ENCODE measurements at regions not wholly inside any gene's neighbourhood (a gene's known extent, or its start where the extent isn't known, plus 50 kb on each side); places are given as distances from the start of the nearest gene placed in this dataset.
A peak's percentile ranks its signal among the peaks of the same experiment; 100 is the strongest.

- DNase-seq = peak in 1 of 2 experiments; percentile 24
Measured at GRCh38 chr17:6323626-6324356, 111.1 kb downstream of the AIPL1 start.

DNA sequence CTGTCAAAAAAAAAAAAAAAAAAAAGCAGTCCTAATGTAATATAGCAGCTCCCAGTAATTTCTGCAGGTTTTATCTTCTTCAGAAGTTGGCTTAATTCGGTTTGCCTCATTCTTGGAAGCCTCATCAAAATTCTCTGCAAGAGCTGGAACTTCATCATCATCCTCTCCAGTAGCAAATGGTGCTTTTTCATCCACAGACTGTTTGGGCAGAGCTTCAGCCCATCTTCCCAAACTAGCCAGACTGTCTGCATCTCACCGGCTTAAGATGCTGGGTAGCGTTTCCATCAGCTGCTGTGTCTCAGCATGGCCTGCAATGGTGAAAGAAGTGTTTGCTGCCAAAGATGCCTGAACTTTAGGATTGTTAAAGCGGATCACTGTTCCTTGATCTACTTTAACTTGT, 112.6 kb downstream of the AIPL1 start:
- no peak for DNase-seq

DNA sequence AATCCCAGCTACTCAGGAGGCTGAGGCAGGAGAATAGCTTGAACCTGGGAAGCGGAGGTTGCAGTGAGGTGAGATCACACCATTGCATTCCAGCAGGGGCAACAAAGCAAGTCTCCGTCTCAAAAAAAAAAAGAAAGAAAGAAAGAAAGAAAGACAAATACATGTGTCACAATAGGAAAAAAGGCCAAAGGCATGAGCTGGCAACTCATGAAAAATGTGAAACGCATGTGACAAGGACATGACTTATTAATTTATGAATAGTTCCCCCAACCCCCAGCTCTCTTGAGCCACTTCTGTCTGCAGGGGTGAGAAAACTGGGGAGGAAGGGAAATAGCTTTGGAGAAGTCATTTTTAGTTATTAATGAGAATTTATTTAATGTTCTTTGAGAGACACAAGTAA, 120.6 kb downstream of the AIPL1 start:
- no peak for DNase-seq

DNA sequence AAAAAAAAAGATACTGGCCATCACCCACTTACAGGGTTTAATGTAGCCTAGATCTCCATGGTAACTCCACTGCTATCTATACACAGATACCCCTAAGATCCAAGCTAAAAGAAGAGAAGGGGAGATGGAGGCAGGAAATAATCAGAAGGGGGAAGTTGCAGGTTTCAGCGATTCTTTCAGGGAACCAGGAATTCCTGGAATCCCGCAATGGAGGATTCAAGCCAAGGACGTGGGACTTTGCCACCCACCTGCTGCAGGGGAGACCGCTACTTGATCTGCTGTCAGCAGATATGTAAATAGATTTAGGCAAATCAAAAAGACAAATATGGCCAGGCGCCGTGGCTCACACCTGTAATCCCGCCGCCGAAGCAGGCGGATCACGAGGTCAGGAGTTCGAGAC, 121.1 kb downstream of the AIPL1 start:
- DNase-seq = no peak

DNA sequence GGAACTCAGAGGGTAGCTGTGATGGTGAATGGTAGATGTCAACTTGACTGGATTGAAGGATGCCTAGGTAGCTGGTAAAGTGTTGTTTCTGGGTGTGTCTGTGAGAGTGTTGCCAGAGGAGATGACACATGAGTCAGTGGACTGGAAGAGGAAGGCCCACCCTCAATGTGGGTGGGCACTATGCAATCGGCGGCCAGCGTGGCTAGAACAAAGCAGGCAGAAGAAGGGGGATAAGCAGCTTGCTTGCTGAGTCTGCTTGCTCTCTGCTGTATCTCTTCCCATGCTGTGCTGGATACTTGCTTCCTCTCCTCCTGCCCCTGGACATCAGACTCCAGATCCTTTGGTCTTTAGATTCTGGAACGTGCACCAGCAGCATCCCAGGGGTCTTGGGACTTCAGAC, 128.1 kb downstream of the AIPL1 start:
- DNase-seq = no peak

GRCh38 chr17:6305613-6306360, 129.1 kb downstream of the AIPL1 start:
- DNase-seq = no peak

DNA sequence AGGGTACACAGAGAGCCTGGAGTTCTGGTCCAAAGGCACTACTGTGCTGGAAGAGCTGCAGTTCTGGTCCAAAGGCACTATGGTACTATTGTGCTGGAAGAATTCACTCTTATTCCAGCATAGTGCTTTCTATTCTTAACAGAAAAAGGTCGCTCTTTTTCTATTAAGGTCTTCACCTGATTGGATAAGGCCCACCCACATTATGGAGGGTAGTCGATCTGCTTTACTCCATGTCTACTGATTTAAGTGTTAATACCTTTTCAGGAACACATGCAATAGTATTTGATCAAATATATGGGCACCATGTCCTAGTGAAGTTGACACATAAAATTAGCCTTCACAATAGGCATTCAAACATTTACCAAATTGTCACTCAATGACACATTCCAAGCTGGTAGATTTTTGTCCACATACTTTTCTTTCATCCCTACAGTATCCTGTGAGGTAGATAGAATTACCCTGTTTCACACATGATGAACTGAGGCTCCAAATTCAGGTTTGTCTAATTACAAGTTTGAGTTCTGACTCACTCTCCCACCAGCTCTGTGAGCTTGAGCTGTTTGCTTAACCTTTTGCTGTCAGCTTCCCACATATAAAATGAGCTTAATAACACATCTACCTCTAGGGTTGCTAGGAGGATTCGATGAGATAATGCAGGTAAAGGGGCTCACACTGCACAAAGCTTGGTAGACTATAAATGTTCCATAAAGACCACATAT, 129.9 kb downstream of the AIPL1 start:
- no peak for DNase-seq

- no peak for DNase-seq
Measured at GRCh38 chr17:6303664-6304063, 131.3 kb downstream of the AIPL1 start.

GRCh38 chr17:6299275-6299674, 135.6 kb downstream of the AIPL1 start:
- DNase-seq = no peak

- no peak for DNase-seq
Measured at GRCh38 chr17:6297960-6298359, 137.0 kb downstream of the AIPL1 start.

DNA sequence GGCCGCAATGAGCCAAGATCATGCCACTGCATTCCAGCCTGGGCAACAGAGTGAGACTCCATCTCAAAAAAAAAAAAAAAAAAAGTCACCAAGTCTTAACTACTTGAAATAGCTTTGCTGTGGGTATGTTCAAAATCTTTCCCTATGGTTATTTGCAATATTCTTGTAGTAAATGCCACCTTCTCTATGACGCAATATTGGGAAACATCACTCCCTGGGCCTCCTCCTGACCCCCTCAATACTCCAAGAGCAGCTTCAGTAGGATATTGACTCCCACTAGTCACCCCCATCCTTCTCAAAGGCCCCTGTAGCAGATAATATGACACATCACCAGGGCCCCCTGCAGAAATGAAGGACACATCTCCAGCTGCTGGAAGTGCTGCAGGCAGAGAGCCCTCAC, 137.8 kb downstream of the AIPL1 start:
- DNase-seq = no peak

DNA sequence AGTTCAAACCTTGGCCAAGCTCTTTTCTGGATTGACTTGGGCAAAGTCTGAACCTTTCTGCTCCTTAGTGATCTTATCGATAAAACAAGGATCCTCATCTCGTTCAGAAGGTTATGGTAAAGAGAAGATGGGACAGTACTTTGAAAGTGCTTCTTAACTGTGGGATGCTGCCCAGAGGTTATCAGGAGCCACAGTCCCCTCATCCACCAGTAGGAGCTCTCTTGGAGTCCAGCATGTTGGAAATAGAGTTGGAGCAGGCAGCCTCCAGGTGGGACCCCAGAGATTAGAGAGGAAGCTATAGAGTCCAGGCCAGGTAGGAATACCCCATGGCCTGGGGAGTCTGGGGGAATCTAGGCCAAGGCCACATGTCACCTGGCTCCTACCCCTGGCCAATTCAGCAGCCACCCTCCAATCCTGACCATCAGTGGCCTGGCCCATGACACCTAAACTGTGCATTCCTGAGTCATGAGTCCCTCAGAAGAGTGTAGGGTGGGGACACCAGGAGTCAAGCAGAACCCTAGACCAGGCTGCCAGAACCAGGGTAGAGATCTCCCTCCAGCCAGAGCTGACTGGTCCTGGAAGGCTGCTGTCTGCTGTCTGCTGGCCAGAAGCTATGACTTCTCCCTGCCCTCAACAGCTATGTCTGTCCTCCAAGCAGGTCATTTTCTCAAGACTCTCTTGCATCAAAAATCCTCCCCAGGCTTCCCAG, 144.3 kb downstream of the AIPL1 start:
- no peak for DNase-seq

DNA sequence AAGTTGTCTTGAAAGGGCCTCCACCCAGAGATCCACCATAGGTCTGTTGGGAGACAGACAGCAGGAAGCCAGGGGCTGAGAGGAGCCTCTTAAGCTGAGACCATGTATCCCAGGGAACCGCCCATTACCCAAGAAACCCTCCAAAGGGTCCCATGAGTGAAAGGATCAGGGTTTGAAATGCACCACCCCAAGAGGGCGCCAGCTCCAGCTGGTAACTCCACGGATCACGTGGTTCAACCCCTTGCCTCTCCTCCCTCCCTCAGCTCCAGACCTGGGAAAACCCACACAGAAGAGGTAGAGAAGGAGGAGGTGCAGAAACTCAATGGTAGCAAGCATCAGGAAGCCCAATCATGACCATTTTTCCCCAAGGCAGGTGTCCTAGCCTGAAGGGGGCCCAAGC, 148.7 kb downstream of the AIPL1 start:
- no peak for DNase-seq

DNA sequence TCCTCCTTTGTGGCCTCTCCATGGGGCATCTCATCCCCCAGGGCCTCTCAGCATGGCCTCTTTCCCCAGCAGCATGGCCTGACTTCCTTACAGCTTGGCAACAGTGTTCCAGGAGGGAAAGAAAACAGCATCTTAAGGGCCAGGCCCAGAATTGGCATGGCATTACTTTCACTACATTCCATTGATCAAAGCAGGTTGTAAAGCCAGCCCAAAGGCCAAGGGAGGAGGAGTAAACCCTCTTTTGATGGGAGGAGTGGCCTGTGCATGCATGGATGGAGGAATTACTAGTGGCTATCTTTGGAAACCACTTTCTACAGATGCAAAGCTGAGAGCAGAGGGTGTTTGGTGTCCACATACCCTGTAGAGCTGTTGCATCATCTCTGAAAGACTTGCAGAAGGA, 149.4 kb downstream of the AIPL1 start:
- DNase-seq = no peak

DNA sequence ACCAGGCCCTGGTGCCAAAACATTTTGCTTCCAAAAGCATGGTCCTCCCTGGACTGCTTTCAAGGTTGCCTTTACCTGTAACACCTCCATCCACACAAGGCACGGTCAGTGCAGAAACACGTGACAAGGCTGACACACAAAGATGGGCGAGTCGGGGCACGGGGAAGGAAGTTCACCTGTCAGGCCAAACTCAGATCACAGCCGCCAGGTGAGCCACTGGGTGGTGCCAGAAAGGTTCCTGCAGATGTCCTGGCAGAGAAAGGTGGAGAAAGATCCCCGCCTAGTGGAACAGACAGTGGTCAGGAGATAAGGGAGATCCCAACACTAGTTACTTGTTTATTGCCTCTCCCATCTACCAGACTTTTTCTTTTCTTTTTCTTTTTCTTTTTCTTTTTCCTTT, 155.3 kb downstream of the AIPL1 start:
- no peak for DNase-seq

- no peak for DNase-seq
Measured at GRCh38 chr17:6278376-6278775, 156.5 kb downstream of the AIPL1 start.

GRCh38 chr17:6276711-6277110, 158.2 kb downstream of the AIPL1 start:
- DNase-seq = no peak

DNA sequence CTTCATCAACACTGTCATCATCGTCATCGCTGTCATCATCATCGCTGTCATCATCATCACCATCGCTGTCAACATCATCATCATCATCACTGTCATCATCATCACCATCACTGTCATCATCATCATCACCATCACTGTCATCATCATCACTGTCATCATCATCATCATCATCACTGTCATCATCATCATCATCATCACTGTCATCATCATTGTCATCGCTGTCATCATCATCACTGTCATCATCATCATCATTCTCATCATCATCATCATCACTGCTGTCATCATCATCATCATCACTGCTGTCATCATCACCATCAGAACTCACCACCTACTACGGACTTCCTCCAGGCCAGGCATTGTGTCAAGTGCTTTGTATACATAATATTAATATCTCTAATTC, 160.6 kb downstream of the AIPL1 start:
- no peak for DNase-seq

DNA sequence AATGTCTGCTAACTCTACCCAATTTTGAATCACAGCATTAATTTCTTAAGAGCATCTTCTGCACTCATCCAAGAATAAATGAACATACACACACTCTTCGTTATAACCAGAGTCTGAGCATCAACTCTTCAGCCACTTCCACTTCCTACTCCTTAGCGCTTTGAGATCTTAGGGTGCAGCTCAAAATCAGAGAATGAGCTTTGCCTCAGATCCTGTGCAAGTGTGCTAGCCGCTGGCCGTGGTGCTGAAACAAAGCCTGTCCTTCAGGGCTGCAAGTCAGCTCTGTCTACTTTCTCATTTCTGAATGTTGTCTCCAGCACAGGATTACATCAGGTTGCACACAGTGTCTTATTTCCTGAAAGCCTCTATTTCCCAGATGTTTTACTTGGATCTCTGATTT, 165.4 kb downstream of the AIPL1 start:
- DNase-seq = no peak

- DNase-seq = no peak
Measured at GRCh38 chr17:6261466-6261865, 173.5 kb downstream of the AIPL1 start.

DNA sequence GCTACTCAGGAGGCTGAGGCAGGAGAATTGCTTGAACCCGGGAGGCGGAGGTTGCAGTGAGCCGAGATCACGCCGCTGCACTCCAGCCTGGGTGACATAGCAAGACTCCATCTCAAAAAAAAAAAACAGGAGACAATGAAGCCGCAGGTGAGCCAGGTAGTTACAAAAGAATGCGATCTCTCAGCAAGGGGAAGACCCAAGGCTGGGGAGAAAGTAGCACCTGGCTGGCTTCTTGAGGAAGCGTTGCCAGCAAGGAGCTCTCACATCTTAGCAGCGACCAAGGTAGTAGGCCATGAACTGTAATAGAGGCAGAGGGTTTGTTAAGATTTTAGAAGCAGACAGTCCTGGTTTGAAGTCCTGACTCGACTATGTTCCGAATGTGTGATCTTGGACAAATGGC, 175.0 kb downstream of the AIPL1 start:
- no peak for DNase-seq

GRCh38 chr17:6257336-6257735, 177.6 kb downstream of the AIPL1 start:
- no peak for DNase-seq

- DNase-seq = no peak
Measured at GRCh38 chr17:6255322-6255721, 179.6 kb downstream of the AIPL1 start.
